Endothelial cell of umbilical vein (primary cell): ENCODE measurements at regions not wholly inside any gene's neighbourhood (a gene's known extent, or its start where the extent isn't known, plus 50 kb on each side); places are given as distances from the start of the nearest gene placed in this dataset.

ENCODE experiments used
- BruUV-seq: library from RNA; stranded (reverse); fragments of 400-500 nt; replicated peaks from 2 replicates; lab custom pipeline; 2021; lab: Mats Ljungman, UMichigan
- CTCF ChIA-PET: fragments of 300-600, 350-600 bp; sonication (Branson Sonifier 250); formaldehyde crosslinking; loops from one replicate; lab custom pipeline; 2021; ENCODE audit warnings: antibody characterized with exemption, inconsistent platforms; lab: Charles Lee
- POLR2A ChIA-PET: fragments of 300-600, 350-600 bp; sonication (Branson Sonifier 250); formaldehyde crosslinking; loops from one replicate; lab custom pipeline; 2021; ENCODE audit warnings: antibody characterized with exemption, inconsistent platforms; lab: Charles Lee
- DNase-seq: peaks from one replicate; pipeline ENCODE4 v3.0.0-alpha.2; 2011; ENCODE audit warnings: low read depth, low spot score
- FAIRE-seq: peaks from 2 replicates; lab custom pipeline; 2011; peaks lifted over from hg19 to GRCh38; lab: Jason Lieb, UNC
- H2AFZ ChIP-seq: 2 replicates; pipeline ENCODE4 v1.6.0; 2012; ENCODE audit warnings: low read depth, low read length, control low read depth, inconsistent platforms
- H3K27ac ChIP-seq: 2 replicates; pipeline ENCODE4 v1.5.1; 2011; ENCODE audit warnings: low read depth, mild to moderate bottlenecking, control low read depth, low read length, moderate library complexity; ENCODE audit not compliant: insufficient read depth
- H3K27me3 ChIP-seq, 2 experiments: 2 replicates each; pipeline versions ENCODE4 v1.6.0 to v1.6.1; 2011; ENCODE audit warnings: low read length in 2 of 2, mixed read lengths in 1 of 2; ENCODE audit not compliant: control insufficient read depth in 2 of 2, insufficient read depth in 2 of 2
- H3K36me3 ChIP-seq, 2 experiments: 2 replicates in 1 of 2; 3 replicates in 1 of 2; pipeline ENCODE4 v1.5.1; 2011; ENCODE audit warnings: low read length in 2 of 2, mild to moderate bottlenecking in 1 of 2, moderate library complexity in 1 of 2; ENCODE audit not compliant: control insufficient read depth in 2 of 2, insufficient read depth in 2 of 2; ENCODE audit errors: extremely low read depth in 1 of 2
- H3K4me1 ChIP-seq: 3 replicates; pipeline ENCODE4 v1.5.1; 2011; ENCODE audit warnings: mild to moderate bottlenecking, low read length; ENCODE audit not compliant: control insufficient read depth, insufficient read depth; ENCODE audit errors: extremely low read depth
- H3K4me2 ChIP-seq: 2 replicates; pipeline ENCODE4 v1.6.1; 2011; ENCODE audit warnings: low read length, control low read depth, mixed read lengths; ENCODE audit not compliant: insufficient read depth
- H3K4me3 ChIP-seq, 3 experiments: fragments of 200-600 bp in 1 of 3; sonication (generic), shearing (Covaris generic) in 1 of 3; replicated peaks in 1 of 3; 2 replicates each; pipeline ENCODE4 v1.5.1; 2011 to 2016; ENCODE audit warnings: control low read depth in 3 of 3, low read length in 3 of 3, mild to moderate bottlenecking in 2 of 3, inconsistent platforms in 1 of 3, low read depth in 1 of 3, moderate library complexity in 1 of 3; ENCODE audit not compliant: insufficient read depth in 1 of 3
- H3K79me2 ChIP-seq: 2 replicates; pipeline ENCODE4 v1.6.0; 2012; ENCODE audit warnings: low read length, inconsistent platforms; ENCODE audit not compliant: control insufficient read depth, insufficient read depth
- H3K9ac ChIP-seq: replicated peaks from 2 replicates; pipeline ENCODE3; 2011; ENCODE audit warnings: low read length, control low read depth; ENCODE audit not compliant: insufficient read depth; ENCODE audit errors: extremely low read depth
- H3K9me1 ChIP-seq: replicated peaks from 3 replicates; pipeline ENCODE4 v1.6.0; 2011; ENCODE audit warnings: mild to moderate bottlenecking, low read length; ENCODE audit not compliant: control insufficient read depth, insufficient read depth; ENCODE audit errors: extremely low read depth
- H3K9me3 ChIP-seq: replicated peaks from 2 replicates; pipeline ENCODE4 v1.5.1; 2012; ENCODE audit warnings: low read length, inconsistent platforms; ENCODE audit not compliant: control insufficient read depth, insufficient read depth
- H4K20me1 ChIP-seq: replicated peaks from 2 replicates; pipeline ENCODE3; 2011; ENCODE audit warnings: mild to moderate bottlenecking, low read length; ENCODE audit not compliant: control insufficient read depth, insufficient read depth; ENCODE audit errors: extremely low read depth
- EZH2 ChIP-seq: IDR thresholded peaks from 2 replicates; pipeline ENCODE4 v1.6.1; 2012; ENCODE audit warnings: borderline replicate concordance, low read depth, mild to moderate bottlenecking, moderate library complexity, low read length, inconsistent platforms; ENCODE audit not compliant: severe bottlenecking
- FOS ChIP-seq: IDR thresholded peaks from 2 replicates; pipeline ENCODE4 v1.6.1; 2011; ENCODE audit warnings: mild to moderate bottlenecking, low read length, moderate library complexity, borderline replicate concordance; ENCODE audit not compliant: insufficient read depth
- GATA2 ChIP-seq: IDR thresholded peaks from 2 replicates; pipeline ENCODE4 v1.7.0; 2011; ENCODE audit warnings: low read depth, mild to moderate bottlenecking, moderate library complexity, mixed read lengths, low read length; ENCODE audit not compliant: insufficient read length, insufficient read depth
- JUN ChIP-seq: IDR thresholded peaks from 2 replicates; pipeline ENCODE4 v1.6.1; 2011; ENCODE audit warnings: borderline replicate concordance, low read depth; ENCODE audit not compliant: insufficient read length, insufficient read depth
- MYC ChIP-seq: IDR thresholded peaks from one replicate; pipeline ENCODE4 v1.6.1; 2011; ENCODE audit warnings: mild to moderate bottlenecking, low read depth, low read length
- POLR2A ChIP-seq: IDR thresholded peaks from 2 replicates; pipeline ENCODE4 v1.6.1; 2012; ENCODE audit warnings: low read depth, mild to moderate bottlenecking, control low read depth, low read length
- POLR2AphosphoS5 ChIP-seq: IDR thresholded peaks from 2 replicates; pipeline ENCODE4 v1.6.1; 2012; ENCODE audit warnings: low read depth, mild to moderate bottlenecking, control low read depth, low read length, moderate library complexity; ENCODE audit not compliant: insufficient read depth
- dilution Hi-C: fragments of 300-500 bp; cut with MboI; formaldehyde crosslinking; loops from one replicate; pipeline ENCODE4 v1.15.0; 2019; ENCODE audit warnings: low sequenced_read_pairs; ENCODE audit not compliant: extremely low pct_ligation_motif_present
- intact Hi-C: fragments of 100-400 bp; cut with micrococcal nuclease; formaldehyde crosslinking; loops from one replicate; pipeline ENCODE4 v1.10.0; 2022
- TF ChIP-seq, protein P1 (sequence below): IDR thresholded peaks from 2 replicates; pipeline ENCODE4 v1.6.1; 2011; ENCODE audit not compliant: insufficient read depth, insufficient read length
- TF ChIP-seq, protein P2 (sequence below), 2 donors: IDR thresholded peaks; 1 replicate in 1 of 2; 2 replicates in 1 of 2; pipeline ENCODE4 v1.5.1; 2011; ENCODE audit warnings: low read length in 2 of 2, mild to moderate bottlenecking in 2 of 2, moderate library complexity in 2 of 2, control low read depth in 1 of 2, inconsistent platforms in 1 of 2, low read depth in 1 of 2; ENCODE audit not compliant: insufficient read depth in 1 of 2; ENCODE audit errors: extremely low read depth in 1 of 2

DNA sequence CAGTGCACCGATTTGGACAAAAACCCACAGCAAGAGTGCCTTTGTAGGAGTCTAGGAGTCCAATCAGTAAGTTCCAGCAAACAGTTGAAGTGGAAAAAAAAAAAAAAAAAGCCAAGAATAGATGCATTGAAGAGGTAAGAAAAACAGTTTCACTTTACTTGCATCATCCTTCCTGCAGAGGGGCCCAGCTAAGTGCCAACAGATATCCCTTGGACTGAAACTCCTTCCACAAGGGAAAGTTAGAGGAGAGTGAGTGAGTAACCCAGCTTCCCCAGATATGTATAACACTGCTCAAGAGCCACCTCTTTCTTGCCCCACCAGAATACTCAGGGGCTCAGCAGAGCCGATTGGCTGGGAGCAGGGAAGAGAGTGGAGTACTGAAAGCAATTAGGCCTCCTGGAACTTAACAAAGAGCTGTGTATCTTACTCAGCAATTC, 617.7 kb upstream of the SMIM31 start:
- Histone ChIP-seq H3K4me1 (no peaks in the 10 kb centered on the region), H3K4me3 (no peak overlapping the region), H3K9me1 (no peaks in the 10 kb centered on the region), H3K9me3 (peaks cover 7% of the 10 kb centered on the region), H3K79me2 (no peaks in the 10 kb centered on the region), H4K20me1 (no peaks in the 10 kb centered on the region), H3K9ac (no peak overlapping the region), H2AFZ (no peak overlapping the region), H3K27ac (no peak overlapping the region), H3K27me3 (no peaks in the 10 kb centered on the region), H3K36me3 (no peaks in the 10 kb centered on the region), H3K4me2 (no peak overlapping the region)
- dilution Hi-C loops (no loop called here), intact Hi-C loops (no loop called here)
- no TSS peak for BruUV-seq
- DNase-seq (no peak), FAIRE-seq (no peak)
- POLR2A ChIA-PET, result no interaction called here
- CTCF ChIA-PET, result no interaction called here
- TF ChIP-seq JUN, result no peak
- no peak for TF ChIP-seq GATA2
- TF ChIP-seq, protein P1, sequence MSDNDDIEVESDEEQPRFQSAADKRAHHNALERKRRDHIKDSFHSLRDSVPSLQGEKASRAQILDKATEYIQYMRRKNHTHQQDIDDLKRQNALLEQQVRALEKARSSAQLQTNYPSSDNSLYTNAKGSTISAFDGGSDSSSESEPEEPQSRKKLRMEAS, result no peak
- TF ChIP-seq, protein P2, sequence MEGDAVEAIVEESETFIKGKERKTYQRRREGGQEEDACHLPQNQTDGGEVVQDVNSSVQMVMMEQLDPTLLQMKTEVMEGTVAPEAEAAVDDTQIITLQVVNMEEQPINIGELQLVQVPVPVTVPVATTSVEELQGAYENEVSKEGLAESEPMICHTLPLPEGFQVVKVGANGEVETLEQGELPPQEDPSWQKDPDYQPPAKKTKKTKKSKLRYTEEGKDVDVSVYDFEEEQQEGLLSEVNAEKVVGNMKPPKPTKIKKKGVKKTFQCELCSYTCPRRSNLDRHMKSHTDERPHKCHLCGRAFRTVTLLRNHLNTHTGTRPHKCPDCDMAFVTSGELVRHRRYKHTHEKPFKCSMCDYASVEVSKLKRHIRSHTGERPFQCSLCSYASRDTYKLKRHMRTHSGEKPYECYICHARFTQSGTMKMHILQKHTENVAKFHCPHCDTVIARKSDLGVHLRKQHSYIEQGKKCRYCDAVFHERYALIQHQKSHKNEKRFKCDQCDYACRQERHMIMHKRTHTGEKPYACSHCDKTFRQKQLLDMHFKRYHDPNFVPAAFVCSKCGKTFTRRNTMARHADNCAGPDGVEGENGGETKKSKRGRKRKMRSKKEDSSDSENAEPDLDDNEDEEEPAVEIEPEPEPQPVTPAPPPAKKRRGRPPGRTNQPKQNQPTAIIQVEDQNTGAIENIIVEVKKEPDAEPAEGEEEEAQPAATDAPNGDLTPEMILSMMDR (IDR thresholded peaks at IDR 0.05; ENCODE audit: extremely low read depth in 1 of 2, insufficient read depth in 1 of 2, low read depth in 1 of 2, low read length in 2 of 2), result no peak
- no peak for TF ChIP-seq MYC
- TF ChIP-seq FOS, result no peak
- no peak for TF ChIP-seq EZH2
- no peak for TF ChIP-seq POLR2AphosphoS5
- no peak for TF ChIP-seq POLR2A
